ENCODE measurements at regions not wholly inside any gene's neighbourhood (a gene's known extent, or its start where the extent isn't known, plus 50 kb on each side); places are given as distances from the start of the nearest gene placed in this dataset.

DNA sequence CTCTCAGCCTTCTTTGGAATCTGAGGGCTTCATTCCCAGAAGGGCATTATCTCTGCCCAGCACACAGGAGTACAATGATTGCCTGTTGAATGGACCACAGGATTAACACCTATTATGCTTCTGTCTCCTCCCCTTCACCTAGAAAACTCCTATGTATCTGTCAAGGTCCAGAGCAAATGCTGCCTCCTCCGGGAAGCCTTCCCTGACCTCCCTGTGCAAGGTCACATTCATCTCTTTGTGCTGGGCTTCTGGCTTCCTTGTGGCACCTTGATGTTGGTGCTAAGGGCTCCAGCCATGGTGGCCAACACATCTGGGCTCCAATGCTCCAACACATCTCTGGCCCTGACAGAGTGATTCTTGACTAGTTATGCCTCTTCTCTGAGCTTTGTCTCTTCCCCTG lies 49.9 kb upstream of the ATP2B2 start:
- DNase-seq = no peak

DNA sequence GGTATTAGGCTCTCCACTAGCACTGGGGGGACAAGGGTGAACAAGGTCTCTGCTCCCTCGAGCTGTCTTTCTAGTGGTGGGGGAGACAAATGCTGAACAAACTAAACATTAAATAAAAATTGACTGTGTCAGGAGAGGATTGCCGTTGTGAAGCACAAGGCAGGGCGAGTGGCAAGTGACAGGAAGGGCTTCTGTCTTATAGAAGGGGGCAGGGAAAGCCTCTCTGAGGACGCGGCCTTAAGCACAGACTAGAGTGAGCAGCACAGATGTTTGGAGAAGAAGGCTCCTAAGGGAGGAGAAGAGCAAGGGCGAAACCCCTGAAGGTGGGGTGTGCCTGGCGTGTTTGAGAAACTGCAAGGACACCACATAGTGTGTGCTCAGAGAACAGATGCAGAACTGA lies 50.9 kb upstream of the ATP2B2 start:
- no peak for DNase-seq

DNA sequence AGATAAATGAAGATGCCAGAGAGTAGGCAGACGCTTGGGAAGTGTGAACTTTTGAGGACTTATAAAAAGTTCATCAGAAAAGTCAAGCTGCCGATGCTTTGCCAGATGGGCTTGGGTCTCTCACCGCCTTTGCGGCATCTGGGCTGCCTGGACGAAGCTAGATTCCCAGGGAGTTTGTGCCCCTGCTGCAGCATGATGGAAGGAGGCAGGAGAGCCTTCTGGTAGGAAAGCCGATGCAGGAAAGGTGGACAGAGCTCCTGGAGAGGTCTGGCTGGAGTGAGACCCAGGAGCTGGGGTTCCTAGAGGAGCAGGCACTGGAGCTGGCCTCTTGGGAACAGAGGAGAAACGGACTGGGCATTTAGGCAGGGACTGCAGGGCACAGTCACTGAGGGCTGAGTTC lies 51.9 kb upstream of the ATP2B2 start:
- DNase-seq = no peak

DNA sequence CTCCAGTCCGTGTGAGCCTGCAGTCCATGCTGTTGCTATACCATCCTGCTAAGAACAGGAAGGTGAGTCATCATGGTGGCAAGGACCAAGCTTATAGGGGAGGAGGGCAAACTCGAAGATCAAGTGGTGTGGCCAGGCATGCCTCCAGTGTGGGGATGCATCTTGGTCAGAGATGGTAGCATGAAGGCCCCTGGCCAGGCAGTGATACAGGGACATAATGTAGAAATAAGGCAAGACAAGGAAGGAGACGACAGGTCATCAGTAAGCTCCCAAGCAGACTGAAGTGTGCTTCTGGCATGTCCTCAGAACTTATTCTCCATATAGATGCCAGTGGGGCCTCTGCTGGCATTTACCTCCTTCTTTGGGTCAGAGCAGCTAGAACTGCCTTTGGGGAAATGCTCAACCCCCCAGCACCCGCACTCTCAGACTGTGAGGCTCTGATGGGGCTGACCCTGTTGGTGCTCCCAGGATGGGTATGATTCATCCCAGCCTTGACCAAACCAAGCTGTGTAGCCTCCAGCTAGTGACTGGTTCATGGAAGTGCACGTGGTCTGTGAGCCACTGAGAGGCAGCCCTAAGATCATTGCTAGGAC lies 52.5 kb upstream of the ATP2B2 start:
- no peak for DNase-seq

DNA sequence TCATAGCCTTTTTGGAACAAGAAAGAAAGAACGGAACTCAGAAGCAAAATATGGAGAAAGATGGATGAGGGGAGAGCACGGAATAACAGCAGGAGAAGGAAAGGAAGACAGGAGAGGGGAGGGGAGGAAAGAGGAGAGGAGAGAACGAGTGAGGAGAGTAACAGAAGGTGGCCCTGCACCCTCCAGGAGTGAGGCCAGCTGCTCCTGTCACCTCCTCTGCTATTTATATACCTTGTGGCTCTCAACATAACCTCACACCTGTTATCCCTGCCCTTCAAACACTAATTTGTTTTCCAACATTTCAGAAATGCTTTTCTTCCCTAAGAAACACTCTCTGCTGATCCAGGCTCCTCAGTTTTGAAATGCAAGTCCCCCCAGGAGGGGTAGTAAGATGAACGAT lies 53.4 kb upstream of the ATP2B2 start:
- no peak for DNase-seq

DNA sequence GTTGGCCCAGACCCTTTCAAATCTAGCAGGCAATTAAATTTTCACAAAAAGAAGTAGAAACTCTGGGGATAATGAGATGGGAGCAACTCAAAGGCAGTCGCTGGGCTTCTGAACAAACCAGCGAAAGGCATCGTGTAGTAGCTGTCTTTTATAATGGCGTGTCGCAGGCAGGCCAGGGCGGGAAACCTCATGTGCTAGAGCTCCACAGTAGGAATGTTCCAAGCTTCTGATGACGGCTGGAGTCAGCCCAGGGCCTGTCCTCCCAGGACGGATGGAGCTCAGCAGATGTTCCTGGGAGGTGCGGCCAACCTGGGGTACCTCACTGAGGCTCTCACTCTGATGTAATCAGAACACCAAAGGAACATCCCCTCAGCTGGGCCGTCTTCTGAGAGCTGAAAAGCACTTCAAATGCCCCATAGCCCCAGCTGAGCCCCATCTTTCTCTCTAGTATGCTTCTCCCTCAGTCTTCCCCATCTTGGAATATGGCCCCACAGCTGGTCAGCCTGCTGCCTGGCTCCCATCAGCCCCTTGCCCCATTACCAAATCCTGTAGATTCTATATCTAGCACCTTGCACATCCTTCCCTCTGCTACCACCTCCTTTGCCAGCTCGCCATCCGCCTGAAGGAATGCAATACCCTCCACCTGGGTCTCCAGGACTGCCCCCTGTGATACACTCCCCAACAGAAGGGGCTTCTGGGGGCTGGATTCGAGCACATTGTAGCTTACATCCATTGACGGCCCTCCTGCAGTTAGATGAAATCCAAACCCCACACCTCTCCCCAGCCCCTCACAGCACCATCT lies 54.9 kb upstream of the ATP2B2 start:
- DNase-seq = no peak

DNA sequence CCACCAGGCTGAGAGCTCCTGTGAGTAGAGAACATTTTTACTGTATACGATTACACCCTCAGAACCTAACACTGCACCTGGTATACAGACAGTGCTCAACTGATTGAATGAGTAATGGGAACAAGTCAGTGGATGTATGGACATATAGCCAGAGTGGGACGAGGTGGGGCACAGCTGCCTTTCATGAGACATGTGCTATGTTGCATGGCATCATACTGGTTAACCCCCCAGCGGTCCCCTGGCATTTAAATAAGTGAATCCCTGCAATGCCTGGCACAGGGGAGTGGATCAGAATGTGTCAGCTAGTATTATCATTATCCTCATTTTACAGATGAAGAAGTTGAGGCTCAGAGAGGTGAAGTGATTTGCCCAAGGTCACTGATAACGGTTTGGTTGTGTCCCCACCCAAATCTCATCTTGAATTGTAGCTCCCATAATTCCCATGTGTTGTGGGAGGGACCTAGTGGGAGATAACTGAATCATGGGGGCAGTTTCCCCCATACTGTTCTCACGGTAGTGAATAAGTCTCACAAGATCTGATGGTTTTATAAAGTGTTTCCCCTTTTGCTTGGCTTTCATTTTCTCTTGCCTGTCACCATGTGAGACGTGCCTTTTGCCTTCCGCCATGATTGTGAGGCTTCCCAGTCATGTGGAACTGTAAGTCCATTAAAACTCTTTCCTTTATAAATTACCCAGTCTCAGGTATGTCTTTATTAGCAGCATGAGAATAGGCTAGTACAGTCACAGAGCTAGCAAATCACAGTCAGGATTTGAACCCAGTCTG lies 56.0 kb upstream of the ATP2B2 start:
- DNase-seq = no peak

DNA sequence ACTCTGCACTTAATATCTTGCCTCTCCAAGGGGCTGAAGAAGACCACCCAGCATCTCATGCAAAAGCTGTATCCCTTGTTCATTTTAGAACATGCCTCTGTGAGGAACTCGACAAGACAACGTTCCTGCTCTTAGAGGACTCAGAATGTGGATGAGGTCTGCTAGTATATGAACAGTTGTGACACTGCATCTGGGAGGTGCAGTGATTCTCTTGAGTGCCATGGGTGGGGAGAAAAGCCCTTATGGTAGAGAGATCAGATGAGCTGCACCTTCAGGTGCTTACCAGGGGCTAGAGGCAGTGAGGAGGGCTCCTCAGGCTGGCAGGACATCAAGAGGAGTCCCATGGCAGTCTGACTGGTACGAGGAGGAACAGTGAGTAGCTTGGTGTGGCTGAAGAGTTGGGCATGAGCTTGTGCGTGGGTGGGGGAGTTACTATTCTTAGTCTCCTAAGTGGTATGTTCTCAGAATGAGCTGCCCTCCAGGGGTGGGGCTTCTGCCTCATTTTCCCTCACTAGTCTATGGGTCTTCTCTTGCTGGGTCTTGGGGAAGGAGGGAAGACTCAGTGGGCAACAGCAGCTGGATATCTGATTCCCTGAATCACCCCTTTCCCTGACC lies 56.7 kb upstream of the ATP2B2 start:
- no peak for DNase-seq

DNA sequence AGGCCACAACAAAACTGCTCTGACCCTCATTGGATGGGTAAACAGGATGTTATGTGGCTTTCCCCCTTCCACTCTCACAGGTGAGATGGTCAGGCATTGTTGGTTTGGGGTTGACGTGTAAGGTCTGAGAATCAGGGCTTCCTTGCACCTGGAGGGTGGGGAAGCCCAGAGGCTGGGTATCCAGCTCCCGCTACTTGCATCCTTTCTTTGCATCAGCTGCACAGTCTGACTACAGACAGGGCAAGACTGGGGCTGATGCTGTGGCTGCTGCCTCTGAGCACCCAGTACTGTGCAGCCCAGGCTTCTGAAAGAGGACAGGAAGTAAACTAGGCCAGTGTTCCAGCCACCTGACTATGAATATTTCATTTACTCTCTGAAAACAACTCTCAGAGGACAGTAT lies 58.0 kb upstream of the ATP2B2 start:
- DNase-seq = no peak

DNA sequence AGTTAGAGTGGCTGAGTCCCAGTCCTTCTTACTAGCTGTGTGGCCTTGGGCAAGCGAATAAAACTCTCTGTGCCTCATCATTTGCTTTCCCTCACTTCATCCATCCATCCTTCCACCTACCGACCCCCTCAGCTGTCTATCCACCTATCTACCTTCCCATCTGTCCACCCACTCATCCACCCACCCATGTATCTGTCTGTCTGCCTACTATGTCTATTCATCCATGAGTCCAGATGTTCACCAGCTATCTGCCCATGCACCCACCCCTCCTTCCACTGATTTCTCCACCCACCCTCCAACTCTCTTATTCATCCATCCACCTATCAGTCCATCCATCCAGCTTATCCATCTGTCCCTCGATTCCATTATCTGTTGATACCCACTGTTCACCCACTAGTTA lies 60.4 kb upstream of the ATP2B2 start:
- no peak for DNase-seq

DNA sequence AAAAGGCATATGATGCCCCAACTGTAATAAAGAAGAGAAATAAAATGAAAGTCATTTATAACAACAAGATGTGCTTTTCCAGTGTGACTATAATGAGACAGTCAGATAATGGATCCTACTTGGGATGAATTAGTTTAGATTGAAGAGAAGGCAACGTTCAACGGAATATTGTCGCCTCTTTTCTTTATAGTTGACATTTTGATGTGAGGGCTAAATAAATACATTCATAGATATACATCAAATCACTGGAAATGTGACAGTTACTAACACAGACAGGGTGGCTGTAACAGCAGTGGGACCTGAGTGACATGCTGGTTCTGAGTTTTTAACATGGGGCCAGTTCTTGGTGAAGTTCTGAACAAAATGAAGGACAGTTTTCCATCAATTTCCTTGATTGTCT lies 61.1 kb upstream of the ATP2B2 start:
- no peak for DNase-seq

DNA sequence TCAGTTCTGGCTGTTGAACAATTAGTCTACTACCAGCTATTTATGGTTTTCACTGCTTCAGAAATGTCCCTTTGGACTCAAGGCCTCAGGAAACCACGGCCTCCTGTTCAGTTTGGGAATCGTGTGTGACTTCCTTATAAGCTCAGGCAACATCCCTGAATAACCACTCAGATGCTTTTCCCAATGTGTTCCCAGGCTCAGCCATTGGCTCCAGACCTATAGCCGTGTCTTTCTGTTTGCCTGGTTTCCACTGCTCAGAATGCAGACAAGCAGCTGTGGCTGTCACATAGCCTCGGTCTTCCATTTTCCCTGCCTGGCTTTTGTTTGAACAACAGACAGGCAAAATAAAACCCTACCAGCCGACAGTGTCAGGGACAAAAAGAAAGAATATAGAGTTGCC lies 63.2 kb upstream of the ATP2B2 start:
- DNase-seq = no peak

DNA sequence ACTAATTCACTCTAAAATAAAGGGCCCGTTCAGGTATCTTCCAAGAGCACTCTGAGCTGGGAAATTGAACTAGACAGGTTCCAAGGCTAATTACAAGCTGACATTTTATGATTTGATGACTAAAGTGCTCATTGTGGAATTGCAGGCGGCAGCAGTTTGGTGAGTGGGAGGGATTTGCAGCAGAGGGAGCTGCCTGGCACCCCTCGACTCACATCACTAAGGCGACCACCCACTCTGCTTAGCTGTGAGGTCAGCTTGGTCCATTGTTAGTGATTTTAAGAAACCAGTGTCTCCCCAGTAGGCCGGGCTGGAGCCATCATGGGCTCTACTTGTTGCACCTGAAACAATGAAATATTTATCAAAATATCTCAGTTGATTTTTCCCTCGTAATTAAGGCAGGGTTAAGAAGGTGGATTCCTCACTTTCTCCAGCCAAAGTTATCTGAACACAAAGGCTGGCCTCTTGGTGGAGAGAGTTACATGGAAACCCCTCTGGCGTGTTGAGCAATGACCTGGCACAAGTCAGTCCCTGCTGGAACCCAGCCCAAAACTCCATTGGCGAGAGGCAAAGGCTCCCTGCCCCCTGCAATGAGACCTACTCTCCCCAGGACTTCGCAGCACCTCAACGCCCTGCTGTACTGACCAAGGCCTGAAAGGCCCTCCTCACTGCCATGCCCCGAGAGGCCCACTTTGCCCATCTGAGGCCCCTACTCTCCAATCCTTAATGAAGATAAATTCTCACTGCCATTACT lies 65.0 kb upstream of the ATP2B2 start:
- no peak for DNase-seq

DNA sequence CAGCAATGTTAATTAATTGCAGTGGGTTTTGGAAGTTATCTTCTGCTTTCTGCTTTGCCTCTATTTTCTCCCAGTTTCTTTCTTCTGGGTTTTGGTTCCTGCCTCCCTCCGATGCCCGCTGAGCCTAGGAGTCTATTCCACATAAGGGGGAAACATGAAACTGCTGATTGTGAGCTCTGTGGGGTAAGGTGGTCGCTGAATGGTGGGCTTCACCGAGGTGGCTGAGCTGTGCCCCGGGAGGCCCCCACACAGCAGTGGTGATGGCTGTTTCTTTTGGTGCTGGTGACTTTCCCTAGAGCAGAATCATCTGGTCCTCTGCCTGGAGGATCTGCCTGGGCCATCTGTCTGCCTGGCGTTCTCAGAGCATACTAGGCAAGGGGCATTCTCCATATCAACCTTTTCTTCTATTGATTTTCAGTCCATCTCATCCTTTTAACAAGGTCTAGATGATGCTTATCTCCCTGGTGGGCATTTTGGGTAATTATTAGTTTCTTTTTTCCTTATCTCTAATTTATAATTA lies 68.8 kb upstream of the ATP2B2 start:
- DNase-seq = no peak

DNA sequence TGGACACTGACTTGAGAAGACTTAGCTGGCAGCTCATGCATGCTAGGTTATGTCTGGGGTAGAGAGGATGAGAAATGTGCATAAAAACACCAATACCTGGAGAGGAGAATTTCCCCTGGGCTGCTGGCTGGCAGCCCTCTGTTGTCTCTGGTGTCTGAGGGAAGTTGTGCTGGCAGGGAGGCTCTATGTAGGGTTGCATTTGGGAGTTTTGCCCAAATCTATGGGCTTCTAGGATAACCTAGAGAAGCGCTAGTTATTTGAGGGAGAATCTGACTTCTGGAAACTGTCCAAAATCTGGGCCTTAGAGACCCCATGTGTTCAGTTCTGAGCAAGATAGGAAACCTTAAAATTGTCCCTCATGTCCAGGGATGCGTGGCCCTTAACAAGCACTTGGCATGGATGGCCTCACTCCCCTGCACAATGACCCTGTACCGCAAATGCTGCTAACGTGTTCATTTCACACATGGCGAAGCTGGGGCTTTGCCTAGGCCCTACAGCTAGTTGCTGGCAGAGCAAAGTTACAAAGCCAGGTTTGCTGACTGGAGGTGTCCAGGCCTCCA lies 70.3 kb upstream of the ATP2B2 start:
- DNase-seq = no peak

DNA sequence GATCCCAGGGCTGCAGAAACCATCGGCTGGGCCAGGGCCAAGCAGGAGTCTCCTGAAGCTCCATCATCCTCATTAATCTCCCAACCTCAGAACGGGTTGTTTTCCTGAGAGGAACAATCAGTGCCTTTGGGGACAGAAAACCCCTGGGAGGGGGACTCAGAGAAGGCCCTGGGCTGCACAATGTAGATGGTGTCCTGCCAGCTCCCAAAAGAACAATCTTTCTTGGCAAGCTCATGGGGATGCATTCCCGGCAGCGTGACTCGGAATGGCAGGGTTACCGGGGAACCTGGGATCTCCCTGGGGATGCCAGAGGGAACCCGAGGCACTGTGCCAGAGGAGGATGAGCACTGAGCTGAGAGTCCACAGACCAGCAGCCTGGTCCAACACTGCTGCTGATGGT lies 72.1 kb upstream of the ATP2B2 start:
- no peak for DNase-seq

DNA sequence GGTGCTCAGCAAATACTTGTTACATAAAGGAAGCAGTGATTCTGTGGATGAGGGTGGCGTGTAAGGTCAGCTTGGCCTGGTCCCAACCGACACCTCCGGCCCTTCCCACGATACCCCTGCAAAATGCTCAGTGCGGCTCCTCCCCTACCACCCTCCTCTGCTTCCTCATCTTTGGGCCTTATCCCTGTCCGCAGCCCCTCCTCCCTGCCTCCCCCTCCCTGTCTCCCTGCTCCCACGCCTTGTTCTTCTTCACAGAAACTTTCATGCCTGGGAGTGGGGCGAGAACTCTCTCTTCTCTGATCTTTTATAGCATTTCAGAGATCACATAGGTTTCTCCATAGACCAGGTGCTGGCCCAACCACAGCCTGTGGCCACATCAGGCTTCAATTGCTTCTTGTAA lies 75.0 kb upstream of the ATP2B2 start:
- DNase-seq = no peak

DNA sequence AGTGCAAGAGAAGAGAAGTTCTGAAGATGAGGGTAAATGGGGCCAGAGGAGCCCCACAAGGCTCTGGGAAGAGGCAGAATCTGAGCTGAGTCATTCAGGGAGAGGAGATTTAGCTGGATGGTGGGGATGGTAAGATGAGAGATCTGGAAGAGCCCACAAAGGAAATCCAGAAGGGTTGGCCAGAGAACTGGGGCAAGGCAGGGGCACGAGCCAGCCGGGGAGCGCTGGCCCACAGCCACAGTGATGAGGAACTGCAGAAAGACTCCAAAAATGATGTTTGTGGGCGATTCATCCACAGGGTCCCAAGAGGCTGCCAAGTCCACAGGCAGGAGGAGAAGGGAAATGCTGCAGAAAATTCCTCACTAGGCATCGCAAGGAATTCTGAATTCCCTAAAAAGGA lies 75.9 kb upstream of the ATP2B2 start:
- no peak for DNase-seq

DNA sequence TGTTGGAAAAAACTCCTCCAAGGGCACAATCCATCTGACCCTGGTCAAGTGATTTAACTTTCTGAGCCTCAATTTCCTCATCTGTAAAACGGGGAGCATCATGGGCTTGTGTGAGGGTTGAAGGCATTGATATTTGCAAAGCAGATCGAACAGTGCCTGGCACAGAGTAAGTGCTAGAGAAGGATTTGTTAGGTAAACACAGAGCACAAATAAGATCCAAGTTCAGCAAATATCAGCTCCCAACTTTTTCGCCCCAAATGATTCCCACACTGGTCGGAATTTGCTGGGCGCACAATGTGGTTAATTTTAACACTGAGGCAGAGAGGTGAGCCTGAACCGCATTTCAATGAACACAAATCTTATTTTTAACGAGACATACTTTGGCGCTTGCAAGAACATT lies 76.3 kb upstream of the ATP2B2 start:
- no peak for DNase-seq

DNA sequence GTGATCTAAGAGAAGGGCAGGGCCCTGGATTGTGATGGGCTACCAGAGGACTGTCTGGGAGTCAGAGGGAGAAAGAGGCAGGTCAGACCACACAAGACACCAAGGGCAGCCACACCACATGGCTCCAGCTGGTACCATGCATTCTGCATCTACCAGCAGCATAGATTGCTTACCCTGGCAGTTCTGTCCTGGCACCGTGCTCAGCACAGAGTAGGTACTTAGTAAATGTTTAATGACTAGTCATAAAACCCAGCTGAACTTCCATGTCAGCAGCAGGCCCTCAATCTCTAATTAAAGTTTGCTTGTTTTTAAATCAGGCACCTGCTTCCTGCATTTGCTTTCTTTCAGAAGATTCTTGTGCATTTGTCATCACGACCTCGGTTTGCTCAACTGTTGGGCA lies 77.3 kb upstream of the ATP2B2 start:
- no peak for DNase-seq

DNA sequence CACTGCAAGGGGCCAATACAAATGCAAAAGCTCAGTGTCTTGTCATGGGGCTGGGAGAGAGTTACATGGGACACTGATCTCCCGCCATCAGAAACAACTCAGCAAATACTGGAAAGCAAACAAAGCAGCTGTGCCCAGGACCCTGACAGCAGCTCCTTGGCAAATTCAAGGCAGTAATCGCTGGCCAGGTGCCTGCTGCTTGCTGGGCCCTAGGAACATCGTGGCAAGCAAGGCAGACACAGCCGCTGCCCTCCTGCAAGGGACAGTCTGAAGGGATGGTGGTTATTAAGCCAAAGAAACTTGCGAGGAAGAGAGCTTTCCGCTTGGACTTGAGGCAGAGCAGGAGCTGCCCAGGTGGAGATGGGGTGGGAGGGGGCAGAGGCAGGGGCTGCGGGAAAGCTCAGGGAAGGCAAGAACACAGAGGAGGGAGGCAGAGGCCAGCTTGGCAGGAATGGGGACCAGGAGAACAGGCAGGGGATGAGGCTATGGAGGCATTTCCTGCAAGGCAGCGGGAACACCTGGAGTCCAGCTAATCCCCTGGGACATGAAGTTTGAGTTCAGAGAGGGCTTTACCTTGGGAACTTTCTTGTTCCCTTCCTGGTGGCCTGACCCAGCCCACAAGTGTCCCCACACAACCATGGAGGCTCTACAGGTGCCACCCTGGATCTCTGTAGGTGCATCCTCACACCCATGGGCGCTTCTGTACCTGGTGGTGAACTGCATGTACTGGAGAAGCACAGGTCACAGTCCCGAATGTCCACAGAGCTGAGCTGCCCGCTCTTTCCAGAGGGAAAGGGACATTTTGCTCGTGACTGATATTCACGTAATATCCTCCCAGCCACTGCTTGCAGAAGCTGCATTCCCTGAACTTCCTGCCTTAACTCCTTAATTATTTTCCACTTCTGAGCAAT lies 78.7 kb upstream of the ATP2B2 start:
- DNase-seq = no peak
